Middle frontal gyrus (tissue), 1 donor: ENCODE measurements at regions not wholly inside any gene's neighbourhood (a gene's known extent, or its start where the extent isn't known, plus 50 kb on each side); places are given as distances from the start of the nearest gene placed in this dataset.

Experiments used
- DNase-seq: peaks from one replicate; pipeline ENCODE4 v3.0.0-alpha.2; 2015; ENCODE audit warnings: low spot score; ENCODE audit errors: extremely low spot score

GRCh38 chr3:22933051-22933840, 269.9 kb upstream of the UBE2E2 start:
- DNase-seq: no peak

- no peak for DNase-seq
Measured at GRCh38 chr3:22933841-22934116, 269.3 kb upstream of the UBE2E2 start.

GRCh38 chr3:22935040-22935439, 268.1 kb upstream of the UBE2E2 start:
- DNase-seq: no peak

GRCh38 chr3:22937536-22937935, 265.6 kb upstream of the UBE2E2 start:
- peak; percentile 37 for DNase-seq

- DNase-seq: no peak
Measured at GRCh38 chr3:22938739-22939138, 264.4 kb upstream of the UBE2E2 start.

GRCh38 chr3:22939349-22939748, 263.8 kb upstream of the UBE2E2 start:
- DNase-seq: peak; percentile 53

- no peak for DNase-seq
Measured at GRCh38 chr3:22940285-22940684, 262.8 kb upstream of the UBE2E2 start.

- DNase-seq: no peak
Measured at GRCh38 chr3:22942981-22943380, 260.1 kb upstream of the UBE2E2 start.

- DNase-seq: no peak
Measured at GRCh38 chr3:22947851-22948250, 255.3 kb upstream of the UBE2E2 start.

- no peak for DNase-seq
Measured at GRCh38 chr3:22951910-22952309, 251.2 kb upstream of the UBE2E2 start.

GRCh38 chr3:22952860-22953259, 250.3 kb upstream of the UBE2E2 start:
- DNase-seq: no peak

- DNase-seq: no peak
Measured at GRCh38 chr3:22959593-22959992, 243.5 kb upstream of the UBE2E2 start.

- peak; percentile 76 for DNase-seq
Measured at GRCh38 chr3:22960105-22960984, 242.8 kb upstream of the UBE2E2 start.

- DNase-seq: no peak
Measured at GRCh38 chr3:22962244-22962643, 240.9 kb upstream of the UBE2E2 start.

GRCh38 chr3:22966349-22966748, 236.8 kb upstream of the UBE2E2 start:
- no peak for DNase-seq

- DNase-seq: no peak
Measured at GRCh38 chr3:22969276-22969675, 233.9 kb upstream of the UBE2E2 start.

- no peak for DNase-seq
Measured at GRCh38 chr3:22971497-22971896, 231.6 kb upstream of the UBE2E2 start.

GRCh38 chr3:22977042-22977441, 226.1 kb upstream of the UBE2E2 start:
- DNase-seq: no peak

GRCh38 chr3:22977650-22978289, 225.4 kb upstream of the UBE2E2 start:
- DNase-seq: no peak

GRCh38 chr3:22979581-22979980, 223.5 kb upstream of the UBE2E2 start:
- DNase-seq: no peak

GRCh38 chr3:22980346-22980745, 222.8 kb upstream of the UBE2E2 start:
- DNase-seq: no peak

GRCh38 chr3:22981166-22981565, 222.0 kb upstream of the UBE2E2 start:
- no peak for DNase-seq
